ENCODE measurements at regions not wholly inside any gene's neighbourhood (a gene's known extent, or its start where the extent isn't known, plus 50 kb on each side); places are given as distances from the start of the nearest gene placed in this dataset.

- ChIA-PET POLR2A (no interaction called here), CTCF (no interaction called here)
- no peaks in the 10 kb centered on the region for H3K36me3 ChIP-seq (ENCODE audit: control insufficient read depth, insufficient read depth, low read length)
- DNase-seq (ENCODE audit: low read depth) = no peak
- H3K27me3 ChIP-seq (ENCODE audit: control insufficient read depth, insufficient read depth, low read length) = no peaks in the 10 kb centered on the region
- no peak overlapping the region for H3K4me3 ChIP-seq (ENCODE audit: low read depth, low read length)
- TF ChIP-seq, protein P1, sequence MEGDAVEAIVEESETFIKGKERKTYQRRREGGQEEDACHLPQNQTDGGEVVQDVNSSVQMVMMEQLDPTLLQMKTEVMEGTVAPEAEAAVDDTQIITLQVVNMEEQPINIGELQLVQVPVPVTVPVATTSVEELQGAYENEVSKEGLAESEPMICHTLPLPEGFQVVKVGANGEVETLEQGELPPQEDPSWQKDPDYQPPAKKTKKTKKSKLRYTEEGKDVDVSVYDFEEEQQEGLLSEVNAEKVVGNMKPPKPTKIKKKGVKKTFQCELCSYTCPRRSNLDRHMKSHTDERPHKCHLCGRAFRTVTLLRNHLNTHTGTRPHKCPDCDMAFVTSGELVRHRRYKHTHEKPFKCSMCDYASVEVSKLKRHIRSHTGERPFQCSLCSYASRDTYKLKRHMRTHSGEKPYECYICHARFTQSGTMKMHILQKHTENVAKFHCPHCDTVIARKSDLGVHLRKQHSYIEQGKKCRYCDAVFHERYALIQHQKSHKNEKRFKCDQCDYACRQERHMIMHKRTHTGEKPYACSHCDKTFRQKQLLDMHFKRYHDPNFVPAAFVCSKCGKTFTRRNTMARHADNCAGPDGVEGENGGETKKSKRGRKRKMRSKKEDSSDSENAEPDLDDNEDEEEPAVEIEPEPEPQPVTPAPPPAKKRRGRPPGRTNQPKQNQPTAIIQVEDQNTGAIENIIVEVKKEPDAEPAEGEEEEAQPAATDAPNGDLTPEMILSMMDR (IDR thresholded peaks at IDR 0.05; ENCODE audit: insufficient read depth, low read depth, low read length) = no peak
These were observed 222.9 kb downstream of the GALR1 start for GRCh38 chr18:77472509-77472908.

DNA sequence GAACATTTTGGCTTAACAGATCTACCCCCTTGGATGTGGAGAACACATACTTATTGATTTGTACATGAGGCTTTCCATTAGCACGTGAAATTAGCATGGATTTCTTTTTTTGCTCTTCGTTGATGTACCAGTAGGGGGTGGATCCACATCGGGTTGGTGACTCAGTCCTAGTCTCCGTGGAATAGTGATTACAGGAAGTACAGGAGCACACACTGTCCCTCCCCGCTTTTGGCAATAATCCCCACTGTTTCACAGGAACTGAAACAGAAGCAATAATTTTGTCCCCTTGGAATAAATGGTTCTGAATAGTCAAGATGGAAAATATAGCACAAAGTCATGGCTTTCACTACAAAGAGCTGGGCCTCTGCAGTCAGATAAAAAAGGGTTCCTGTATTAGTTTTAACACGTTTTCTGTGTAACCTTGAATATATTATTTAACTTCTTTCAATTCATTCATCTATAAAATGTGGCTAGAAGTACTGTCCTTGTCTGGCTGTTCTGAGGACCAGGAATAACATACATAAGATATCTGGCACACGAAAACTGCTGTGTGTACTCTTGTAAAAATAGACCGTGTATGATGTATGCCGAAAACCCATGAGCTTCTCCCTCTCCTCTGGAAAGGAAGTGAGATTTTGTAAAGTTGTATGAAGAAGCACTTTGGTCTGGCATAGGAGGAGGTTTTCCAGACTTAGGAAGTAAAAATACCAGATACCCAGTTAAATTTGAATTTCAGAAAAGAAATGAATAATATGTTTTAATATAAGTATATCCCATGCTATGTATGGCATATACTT lies 229.2 kb downstream of the GALR1 start:
- ChIA-PET CTCF (no interaction called here), POLR2A (no interaction called here)
- TF ChIP-seq, protein P1 (IDR thresholded peaks at IDR 0.05; ENCODE audit: insufficient read depth, low read depth, low read length) = no peak
- H3K36me3 ChIP-seq (ENCODE audit: control insufficient read depth, insufficient read depth, low read length) = no peaks in the 10 kb centered on the region
- DNase-seq (ENCODE audit: low read depth) = no peak
- no peaks in the 10 kb centered on the region for H3K27me3 ChIP-seq (ENCODE audit: control insufficient read depth, insufficient read depth, low read length)
- no peak overlapping the region for H3K4me3 ChIP-seq (ENCODE audit: low read depth, low read length)

GRCh38 chr18:77481541-77481940 lies 231.9 kb downstream of the GALR1 start:
- H3K4me3 ChIP-seq (ENCODE audit: low read depth, low read length) = no peak overlapping the region
- ChIA-PET CTCF (no interaction called here), POLR2A (no interaction called here)
- TF ChIP-seq, protein P1 (IDR thresholded peaks at IDR 0.05; ENCODE audit: insufficient read depth, low read depth, low read length) = no peak
- no peaks in the 10 kb centered on the region for H3K36me3 ChIP-seq (ENCODE audit: control insufficient read depth, insufficient read depth, low read length)
- no peak for DNase-seq (ENCODE audit: low read depth)
- no peaks in the 10 kb centered on the region for H3K27me3 ChIP-seq (ENCODE audit: control insufficient read depth, insufficient read depth, low read length)

- no peaks in the 10 kb centered on the region for H3K36me3 ChIP-seq (ENCODE audit: control insufficient read depth, insufficient read depth, low read length)
- H3K4me3 ChIP-seq (ENCODE audit: low read depth, low read length) = no peak overlapping the region
- TF ChIP-seq, protein P1 (IDR thresholded peaks at IDR 0.05; ENCODE audit: insufficient read depth, low read depth, low read length) = no peak
- DNase-seq (ENCODE audit: low read depth) = no peak
- ChIA-PET POLR2A (no interaction called here), CTCF (no interaction called here)
- H3K27me3 ChIP-seq (ENCODE audit: control insufficient read depth, insufficient read depth, low read length) = no peaks in the 10 kb centered on the region
These were observed 232.8 kb downstream of the GALR1 start for GRCh38 chr18:77482190-77483085.

- CTCF ChIA-PET = no interaction called here
- POLR2A ChIA-PET = no interaction called here
- H3K4me3 ChIP-seq (ENCODE audit: low read depth, low read length) = no peak overlapping the region
- H3K27me3 ChIP-seq (ENCODE audit: control insufficient read depth, insufficient read depth, low read length) = no peaks in the 10 kb centered on the region
- no peak for DNase-seq (ENCODE audit: low read depth)
- H3K36me3 ChIP-seq (ENCODE audit: control insufficient read depth, insufficient read depth, low read length) = no peaks in the 10 kb centered on the region
- TF ChIP-seq, protein P1 (IDR thresholded peaks at IDR 0.05; ENCODE audit: insufficient read depth, low read depth, low read length) = no peak
These were observed 237.3 kb downstream of the GALR1 start for GRCh38 chr18:77486985-77487384.
